H9 (cell line): ENCODE measurements at regions not wholly inside any gene's neighbourhood (a gene's known extent, or its start where the extent isn't known, plus 50 kb on each side); places are given as distances from the start of the nearest gene placed in this dataset.
"Not testable (repeated sequence)": the region's sequence is repeated elsewhere in the genome, so short reads cannot be mapped to it uniquely, and the experiment has no call there.

Experiments
- DNase-seq: peaks from one replicate; pipeline ENCODE4 v3.0.0-alpha.2; 2017
- H2AFZ ChIP-seq: one replicate; pipeline ENCODE4 v1.6.1; 2013; ENCODE audit warnings: mild to moderate bottlenecking, low read length, control low read depth, moderate library complexity
- H2AK5ac ChIP-seq: 2 replicates; pipeline ENCODE4 v1.6.1; 2013; ENCODE audit warnings: low read length, control low read depth, mixed read lengths; ENCODE audit not compliant: insufficient read length
- H2BK120ac ChIP-seq: one replicate; pipeline ENCODE4 v1.6.1; 2013; ENCODE audit warnings: low read depth, mild to moderate bottlenecking, low read length, control low read depth, inconsistent platforms; ENCODE audit not compliant: poor library complexity, severe bottlenecking
- H2BK12ac ChIP-seq: 2 replicates; pipeline ENCODE4 v1.6.1; 2013; ENCODE audit warnings: low read length, control low read depth, mixed read lengths, low read depth; ENCODE audit not compliant: insufficient read length
- H2BK15ac ChIP-seq: 2 replicates; pipeline ENCODE4 v1.6.1; 2013; ENCODE audit warnings: low read depth, low read length, control low read depth
- H2BK20ac ChIP-seq: one replicate; pipeline ENCODE4 v1.6.1; 2013; ENCODE audit warnings: low read depth, mild to moderate bottlenecking, low read length, control low read depth, inconsistent platforms; ENCODE audit not compliant: poor library complexity, severe bottlenecking
- H2BK5ac ChIP-seq: 2 replicates; pipeline ENCODE4 v1.6.1; 2013; ENCODE audit warnings: low read length, control low read depth, mixed read lengths; ENCODE audit not compliant: insufficient read length
- H3K14ac ChIP-seq: 2 replicates; pipeline ENCODE4 v1.6.1; 2013; ENCODE audit warnings: low read length, control low read depth; ENCODE audit not compliant: insufficient read depth
- H3K18ac ChIP-seq: 2 replicates; pipeline ENCODE4 v1.6.1; 2013; ENCODE audit warnings: low read depth, mild to moderate bottlenecking, mixed read lengths, low read length, control low read depth; ENCODE audit not compliant: insufficient read length
- H3K23ac ChIP-seq: 2 replicates; pipeline ENCODE4 v1.6.1; 2013; ENCODE audit warnings: low read length, control low read depth, mixed read lengths, low read depth; ENCODE audit not compliant: insufficient read length
- H3K23me2 ChIP-seq: 2 replicates; pipeline ENCODE4 v1.6.1; 2013; ENCODE audit warnings: low read depth, mild to moderate bottlenecking, mixed read lengths, low read length, control low read depth; ENCODE audit not compliant: insufficient read length, poor library complexity, severe bottlenecking
- H3K27ac ChIP-seq: 2 replicates; pipeline ENCODE4 v1.5.1; 2013; ENCODE audit warnings: low read length, control low read depth, mixed read lengths, low read depth; ENCODE audit not compliant: insufficient read length
- H3K27me3 ChIP-seq: 2 replicates; pipeline ENCODE4 v1.6.1; 2013; ENCODE audit warnings: low read length, control low read depth, inconsistent platforms; ENCODE audit not compliant: insufficient read depth
- H3K4ac ChIP-seq: 2 replicates; pipeline ENCODE4 v1.6.1; 2013; ENCODE audit warnings: low read depth, mild to moderate bottlenecking, control low read depth, inconsistent platforms, low read length, moderate library complexity
- H3K4me1 ChIP-seq: 2 replicates; pipeline ENCODE4 v1.6.1; 2013; ENCODE audit warnings: low read length, control low read depth, inconsistent platforms; ENCODE audit not compliant: insufficient read depth
- H3K4me2 ChIP-seq: 2 replicates; pipeline ENCODE4 v1.6.1; 2013; ENCODE audit warnings: low read length, control low read depth, mixed read lengths; ENCODE audit not compliant: insufficient read length, insufficient read depth
- H3K56ac ChIP-seq: 2 replicates; pipeline ENCODE4 v1.6.1; 2013; ENCODE audit warnings: low read depth, mild to moderate bottlenecking, mixed read lengths, low read length, control low read depth; ENCODE audit not compliant: insufficient read length
- H3K79me1 ChIP-seq: 2 replicates; pipeline ENCODE4 v1.6.1; 2013; ENCODE audit warnings: low read depth, mild to moderate bottlenecking, moderate library complexity, low read length, control low read depth, inconsistent platforms; ENCODE audit not compliant: insufficient read depth, poor library complexity, severe bottlenecking
- H3K79me2 ChIP-seq: 2 replicates; pipeline ENCODE4 v1.6.1; 2013; ENCODE audit warnings: low read length, control low read depth, inconsistent platforms; ENCODE audit not compliant: insufficient read depth
- H3K9ac ChIP-seq: 2 replicates; pipeline ENCODE4 v1.6.1; 2013; ENCODE audit warnings: low read length, control low read depth, mixed read lengths; ENCODE audit not compliant: insufficient read length; ENCODE audit errors: extremely low read depth
- H3K9me3 ChIP-seq: one replicate; pipeline ENCODE4 v1.6.1; 2013; ENCODE audit warnings: low read depth, low read length, inconsistent platforms; ENCODE audit not compliant: control insufficient read depth
- H3T11ph ChIP-seq: one replicate; pipeline ENCODE4 v1.6.1; 2013; ENCODE audit warnings: mild to moderate bottlenecking, low read length, control low read depth, inconsistent platforms
- H4K20me1 ChIP-seq: one replicate; pipeline ENCODE4 v1.6.1; 2013; ENCODE audit not compliant: control insufficient read depth, insufficient read length, insufficient read depth
- H4K5ac ChIP-seq: 2 replicates; pipeline ENCODE4 v1.6.1; 2013; ENCODE audit warnings: low read depth, mild to moderate bottlenecking, mixed read lengths, low read length, control low read depth; ENCODE audit not compliant: insufficient read length
- H4K8ac ChIP-seq: replicated peaks from 2 replicates; pipeline ENCODE4 v1.6.1; 2013; ENCODE audit warnings: low read length, control low read depth, mixed read lengths, low read depth; ENCODE audit not compliant: insufficient read length
- H4K91ac ChIP-seq: 2 replicates; pipeline ENCODE4 v1.6.1; 2013; ENCODE audit warnings: low read depth, mild to moderate bottlenecking, moderate library complexity, mixed read lengths, low read length, control low read depth; ENCODE audit not compliant: insufficient read length
- H3K27ac Mint-ChIP-seq, 3 experiments: 2 replicates in 2 of 3; 3 replicates in 1 of 3; pipeline ENCODE4 v1.8.0; 2020 to 2021; ENCODE audit warnings: mixed read lengths in 3 of 3, mild to moderate bottlenecking in 1 of 3, moderate library complexity in 1 of 3
- H3K27me3 Mint-ChIP-seq: 2 replicates; pipeline ENCODE4 v1.8.0; 2021; ENCODE audit warnings: low read depth, mild to moderate bottlenecking, moderate library complexity, mixed read lengths
- H3K36me3 Mint-ChIP-seq, 3 experiments: 2 replicates in 2 of 3; 3 replicates in 1 of 3; pipeline ENCODE4 v1.8.0; 2020 to 2021; ENCODE audit warnings: low read depth in 3 of 3, mixed read lengths in 3 of 3; ENCODE audit not compliant: insufficient read depth in 1 of 3
- H3K4me1 Mint-ChIP-seq, 2 experiments: 2 replicates each; pipeline ENCODE4 v1.8.0; 2020; ENCODE audit warnings: mixed read lengths in 2 of 2
- H3K4me3 Mint-ChIP-seq, 2 experiments: 2 replicates in 1 of 2; 3 replicates in 1 of 2; pipeline ENCODE4 v1.8.0; 2020 to 2021; ENCODE audit warnings: mild to moderate bottlenecking in 2 of 2, mixed read lengths in 2 of 2, moderate library complexity in 1 of 2
- H3K9me3 Mint-ChIP-seq, 2 experiments: 2 replicates in 1 of 2; 3 replicates in 1 of 2; pipeline ENCODE4 v1.8.0; 2020; ENCODE audit warnings: mild to moderate bottlenecking in 2 of 2, mixed read lengths in 2 of 2, moderate library complexity in 1 of 2
- CTCF ChIP-seq: fragments of 200-600 bp; sonication (generic); conservative IDR thresholded peaks from 3 replicates; pipeline ENCODE4 v1.8.0; 2021; ENCODE audit warnings: antibody characterized with exemption, mild to moderate bottlenecking
- WGBS: extraction: QIAGEN DNeasy Blood & Tissue Kit; methylation state at CpG from one replicate; pipeline ENCODE4 v1.1.7; 2013; ENCODE audit warnings: missing lambda C conversion rate, low lambda C conversion rate, mixed read lengths; ENCODE audit not compliant: insufficient read length; ENCODE audit errors: extremely low coverage; 5-methylcytosine and 5-hydroxymethylcytosine counted together

DNA sequence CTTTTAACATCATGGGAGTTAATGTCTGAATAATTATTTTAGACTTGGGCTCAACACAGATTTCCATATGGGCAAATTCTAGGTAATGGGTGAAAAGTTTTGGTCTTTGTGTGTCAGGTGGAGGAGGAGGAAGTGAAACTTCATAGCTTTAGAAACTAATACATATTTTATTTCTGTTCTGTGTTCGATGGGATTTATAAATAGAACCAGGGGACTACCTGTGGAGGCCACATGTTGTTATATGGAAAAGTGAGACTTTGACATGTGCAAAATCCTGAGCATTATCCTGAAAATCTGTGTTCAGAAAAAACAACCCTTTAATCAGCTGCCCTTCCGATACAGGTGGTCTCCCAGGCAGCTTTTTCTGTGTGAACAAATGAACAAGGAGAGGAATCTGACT is 209.5 kb downstream of the SOX2 start:
- Mint-ChIP-seq H3K9me3 (peaks cover 15% of the 10 kb centered on the region in 2 experiments), H3K36me3 (peaks cover 0 to 10% (median 7%) of the 10 kb centered on the region in 3 experiments; a peak in 5 of 7 replicates), H3K27me3 (no peaks in the 10 kb centered on the region; the same call in 1 of the 2 replicates), H3K27ac (no peak overlapping the region), H3K4me1 (peaks cover 16% of the 10 kb centered on the region in 2 experiments), H3K4me3 (no peak overlapping the region)
- Histone ChIP-seq H2BK12ac (no peak overlapping the region), H2BK15ac (no peak overlapping the region), H2AFZ (no peak overlapping the region), H2AK5ac (no peak overlapping the region), H4K91ac (no peak overlapping the region), H4K20me1 (no peaks in the 10 kb centered on the region), H3K9ac (no peak overlapping the region), H3K4me2 (no peak overlapping the region), H2BK120ac (no peak overlapping the region), H3K79me2 (no peaks in the 10 kb centered on the region), H3K4me1 (peaks cover 5% of the 10 kb centered on the region), H4K8ac (no peak overlapping the region), H3K14ac (no peak overlapping the region), H3K23me2 (no peaks in the 10 kb centered on the region), H3T11ph (no peak overlapping the region), H3K79me1 (no peaks in the 10 kb centered on the region), H2BK5ac (no peak overlapping the region), H3K9me3 (no peaks in the 10 kb centered on the region), H4K5ac (no peak overlapping the region), H3K27me3 (no peaks in the 10 kb centered on the region), H3K18ac (no peak overlapping the region), H3K56ac (no peak overlapping the region), H3K4ac (no peak overlapping the region), H3K23ac (no peak overlapping the region), H3K27ac (no peak overlapping the region), H2BK20ac (no peak overlapping the region)
- no CpG with 5 or more reads among the region's 2 CpGs for WGBS
- DNase-seq: no peak
- no peak for TF ChIP-seq CTCF

GRCh38 chr3:181925841-181926240 is 214.1 kb downstream of the SOX2 start:
- not testable (repeated sequence) for H3K79me2 ChIP-seq, H4K91ac ChIP-seq, DNase-seq, H3K23ac ChIP-seq, H2AK5ac ChIP-seq, H3K27me3 ChIP-seq, H3K4me1 ChIP-seq, H3K27ac ChIP-seq, H2AFZ ChIP-seq, H3K4ac ChIP-seq, H3K9me3 ChIP-seq, H3K4me3 Mint-ChIP-seq, H3K18ac ChIP-seq, H4K20me1 ChIP-seq, H3K27ac Mint-ChIP-seq, H2BK12ac ChIP-seq, H2BK15ac ChIP-seq, H4K8ac ChIP-seq, H4K5ac ChIP-seq, H3T11ph ChIP-seq, H2BK120ac ChIP-seq, H3K56ac ChIP-seq, H3K23me2 ChIP-seq, H2BK5ac ChIP-seq, H3K4me2 ChIP-seq, H3K14ac ChIP-seq, H3K9ac ChIP-seq, H3K79me1 ChIP-seq, H2BK20ac ChIP-seq, H3K27me3 Mint-ChIP-seq
- H3K36me3 Mint-ChIP-seq: peaks cover 5 to 26% (median 18%) of the 10 kb centered on the region in 3 experiments
- no CpG with 5 or more reads among the region's 34 CpGs for WGBS
- peaks cover 24 to 26% of the 10 kb centered on the region in 2 experiments for H3K9me3 Mint-ChIP-seq
- peaks cover 15 to 18% of the 10 kb centered on the region in 2 experiments for H3K4me1 Mint-ChIP-seq
